HS-27A (cell line): ENCODE measurements at regions not wholly inside any gene's neighbourhood (a gene's known extent, or its start where the extent isn't known, plus 50 kb on each side); places are given as distances from the start of the nearest gene placed in this dataset.
A peak's percentile ranks its signal among the peaks of the same experiment; 100 is the strongest.

ENCODE experiments used
- DNase-seq: peaks from one replicate; pipeline ENCODE4 v3.0.0-alpha.2; 2012; ENCODE audit warnings: low read depth, missing footprints

GRCh38 chr5:158119961-158120723 lies 261.2 kb upstream of the CLINT1 start:
- DNase-seq, result peak; percentile 39

- no peak for DNase-seq
Observed at GRCh38 chr5:158117467-158118160, 258.7 kb upstream of the CLINT1 start.

- DNase-seq, result no peak
Observed at GRCh38 chr5:158116965-158117364, 258.0 kb upstream of the CLINT1 start.

- no peak for DNase-seq
Observed at GRCh38 chr5:158115468-158115867, 256.5 kb upstream of the CLINT1 start.

GRCh38 chr5:158108177-158108576 lies 249.2 kb upstream of the CLINT1 start:
- no peak for DNase-seq

- DNase-seq, result no peak
Observed at GRCh38 chr5:158100373-158100888, 241.5 kb upstream of the CLINT1 start.

GRCh38 chr5:158099571-158100105 lies 240.7 kb upstream of the CLINT1 start:
- no peak for DNase-seq

- no peak for DNase-seq
Observed at GRCh38 chr5:158096835-158097234, 237.9 kb upstream of the CLINT1 start.

GRCh38 chr5:158086856-158087255 lies 227.9 kb upstream of the CLINT1 start:
- DNase-seq, result no peak

- no peak for DNase-seq
Observed at GRCh38 chr5:158084292-158084691, 225.3 kb upstream of the CLINT1 start.

GRCh38 chr5:158082696-158083287 lies 223.8 kb upstream of the CLINT1 start:
- DNase-seq, result no peak

GRCh38 chr5:158080112-158080511 lies 221.2 kb upstream of the CLINT1 start:
- no peak for DNase-seq

- no peak for DNase-seq
Observed at GRCh38 chr5:158079097-158079496, 220.2 kb upstream of the CLINT1 start.

- DNase-seq, result no peak
Observed at GRCh38 chr5:158074992-158075769, 216.2 kb upstream of the CLINT1 start.

GRCh38 chr5:158074597-158074991 lies 215.6 kb upstream of the CLINT1 start:
- no peak for DNase-seq

GRCh38 chr5:158070859-158071258 lies 211.9 kb upstream of the CLINT1 start:
- DNase-seq, result no peak

GRCh38 chr5:158069838-158070237 lies 210.9 kb upstream of the CLINT1 start:
- no peak for DNase-seq

GRCh38 chr5:158068964-158069363 lies 210.0 kb upstream of the CLINT1 start:
- DNase-seq, result no peak

GRCh38 chr5:158066076-158066475 lies 207.1 kb upstream of the CLINT1 start:
- DNase-seq, result no peak

- DNase-seq, result no peak
Observed at GRCh38 chr5:158064334-158065123, 205.6 kb upstream of the CLINT1 start.

- DNase-seq, result no peak
Observed at GRCh38 chr5:158063052-158063451, 204.1 kb upstream of the CLINT1 start.
